Esophagus squamous epithelium (tissue), 5 donors: ENCODE measurements at regions not wholly inside any gene's neighbourhood (a gene's known extent, or its start where the extent isn't known, plus 50 kb on each side); places are given as distances from the start of the nearest gene placed in this dataset.

Experiments
- DNase-seq: peaks from one replicate; lab custom pipeline; 2025; lab: John Stamatoyannopoulos, UW
- H3K27ac ChIP-seq, 4 donors: fragments of 200-600 bp; sonication (generic); one replicate each; pipeline ENCODE4 v1.5.1; 2016 to 2019; ENCODE audit warnings: mild to moderate bottlenecking in 1 of 4
- H3K27me3 ChIP-seq, 4 donors: fragments of 200-600 bp; sonication (generic); 1 replicate in 3 of 4; 2 replicates in 1 of 4; pipeline versions ENCODE4 v1.5.1 to v1.6.0; 2017 to 2021; ENCODE audit warnings: antibody characterized with exemption in 1 of 4
- H3K36me3 ChIP-seq, 3 donors: fragments of 200-600 bp; sonication (generic); one replicate each; pipeline ENCODE4 v1.5.1; 2016 to 2019
- H3K4me1 ChIP-seq, 3 donors: fragments of 200-600 bp; sonication (generic); one replicate each; pipeline ENCODE4 v1.5.1; 2017 to 2019
- H3K4me3 ChIP-seq, 4 donors: fragments of 200-600 bp; sonication (generic); 1 replicate in 3 of 4; 2 replicates in 1 of 4; pipeline ENCODE4 v1.5.1; 2016 to 2019; ENCODE audit warnings: mild to moderate bottlenecking in 2 of 4, moderate library complexity in 1 of 4
- H3K9me3 ChIP-seq, 3 donors: fragments of 200-600 bp; sonication (generic); one replicate each; pipeline ENCODE4 v1.5.1; 2016 to 2019
- CTCF ChIP-seq, 6 experiments: fragments of 450-650 bp in 4 of 6; fragments of 200-600 bp in 2 of 6; sonication (generic) in 2 of 6; IDR thresholded peaks; one replicate each; pipeline ENCODE4 v1.5.1; 2016 to 2019; ENCODE audit warnings: antibody characterized with exemption in 6 of 6, mild to moderate bottlenecking in 4 of 6, moderate library complexity in 4 of 6
- POLR2A ChIP-seq, 4 donors: fragments of 450-650 bp; IDR thresholded peaks; one replicate each; pipeline ENCODE4 v1.6.1; 2017; ENCODE audit warnings: antibody characterized with exemption in 4 of 4, mild to moderate bottlenecking in 4 of 4, moderate library complexity in 3 of 4
- WGBS, 2 donors: methylation state at CpG; one replicate each; pipeline ENCODE4 v1.1.5; 2018; 5-methylcytosine and 5-hydroxymethylcytosine counted together
- intact Hi-C: fragments of 100-400 bp; cut with DNase I; formaldehyde crosslinking; loops from one replicate; pipeline ENCODE4 v1.15.0; 2022
- donor health status: DM: yes; HTN: yes; CAD: no.

- Histone ChIP-seq H3K27me3 (peaks cover 0 to 5% (median 0%) of the 10 kb centered on the region in 4 donors), H3K27ac (no peak overlapping the region), H3K36me3 (no peaks in the 10 kb centered on the region), H3K4me1 (no peaks in the 10 kb centered on the region), H3K9me3 (no peaks in the 10 kb centered on the region), H3K4me3 (no peak overlapping the region)
- no peak for DNase-seq
- intact Hi-C loops = no loop called here
- TF ChIP-seq POLR2A (IDR thresholded peaks at IDR 0.05) (no peak), CTCF (IDR thresholded peaks at IDR 0.05) (peak in 1 of 6 experiments; percentile 29)
- WGBS, 2 donors = 72% methylated on average over 3 of the region's 3 CpGs
Observed at GRCh38 chr6:14192216-14192788, 74.7 kb downstream of the CD83 start.

GRCh38 chr6:14193524-14193923, 76.0 kb downstream of the CD83 start:
- Histone ChIP-seq H3K4me1 (no peaks in the 10 kb centered on the region), H3K27me3 (peaks cover 0 to 5% (median 0%) of the 10 kb centered on the region in 4 donors), H3K4me3 (no peak overlapping the region), H3K27ac (no peak overlapping the region), H3K9me3 (no peaks in the 10 kb centered on the region), H3K36me3 (no peaks in the 10 kb centered on the region)
- DNase-seq = no peak
- WGBS, 2 donors = 65 to 84% methylated on average over 2 of the region's 2 CpGs
- TF ChIP-seq POLR2A (IDR thresholded peaks at IDR 0.05) (no peak), CTCF (IDR thresholded peaks at IDR 0.05) (no peak)
- intact Hi-C loops = no loop called here

GRCh38 chr6:14194483-14194882, 76.9 kb downstream of the CD83 start:
- Histone ChIP-seq H3K9me3 (no peaks in the 10 kb centered on the region), H3K27ac (no peak overlapping the region), H3K4me3 (no peak overlapping the region), H3K36me3 (no peaks in the 10 kb centered on the region), H3K4me1 (no peaks in the 10 kb centered on the region), H3K27me3 (peaks cover 0 to 5% (median 0%) of the 10 kb centered on the region in 4 donors)
- TF ChIP-seq CTCF (IDR thresholded peaks at IDR 0.05) (no peak), POLR2A (IDR thresholded peaks at IDR 0.05) (no peak)
- intact Hi-C loops = no loop called here
- WGBS, 2 donors = 74 to 77% methylated on average over 7 of the region's 7 CpGs
- no peak for DNase-seq

- H3K4me1 ChIP-seq = no peaks in the 10 kb centered on the region
- H3K27me3 ChIP-seq = peaks cover 0 to 5% (median 0%) of the 10 kb centered on the region in 4 donors
- intact Hi-C loops = no loop called here
- no peak for TF ChIP-seq POLR2A (IDR thresholded peaks at IDR 0.05)
- no peak overlapping the region for H3K4me3 ChIP-seq
- H3K9me3 ChIP-seq = no peaks in the 10 kb centered on the region
- no peak for DNase-seq
- H3K27ac ChIP-seq = no peak overlapping the region
- WGBS, 2 donors = 84 to 87% methylated on average over 5 of the region's 5 CpGs
- H3K36me3 ChIP-seq = no peaks in the 10 kb centered on the region
Observed at GRCh38 chr6:14194976-14195375, 77.4 kb downstream of the CD83 start.

GRCh38 chr6:14196026-14196425, 78.5 kb downstream of the CD83 start:
- no peaks in the 10 kb centered on the region for H3K9me3 ChIP-seq
- DNase-seq = no peak
- no peaks in the 10 kb centered on the region for H3K36me3 ChIP-seq
- TF ChIP-seq CTCF (IDR thresholded peaks at IDR 0.05) (no peak), POLR2A (IDR thresholded peaks at IDR 0.05) (no peak)
- no peak overlapping the region for H3K27ac ChIP-seq
- intact Hi-C loops = no loop called here
- 87 to 88% methylated on average over 4 of the region's 4 CpGs for WGBS, 2 donors
- no peaks in the 10 kb centered on the region for H3K4me1 ChIP-seq
- H3K4me3 ChIP-seq = no peak overlapping the region
- H3K27me3 ChIP-seq = peaks cover 0 to 5% (median 0%) of the 10 kb centered on the region in 4 donors

GRCh38 chr6:14197118-14197517, 79.5 kb downstream of the CD83 start:
- intact Hi-C loops = no loop called here
- H3K4me3 ChIP-seq = no peak overlapping the region
- peaks cover 0 to 5% (median 0%) of the 10 kb centered on the region in 4 donors for H3K27me3 ChIP-seq
- TF ChIP-seq POLR2A (IDR thresholded peaks at IDR 0.05) (no peak), CTCF (IDR thresholded peaks at IDR 0.05) (no peak)
- H3K36me3 ChIP-seq = no peaks in the 10 kb centered on the region
- DNase-seq = no peak
- no peaks in the 10 kb centered on the region for H3K4me1 ChIP-seq
- no peaks in the 10 kb centered on the region for H3K9me3 ChIP-seq
- H3K27ac ChIP-seq = no peak overlapping the region
- 74 to 84% methylated on average over 3 of the region's 3 CpGs for WGBS, 2 donors
